G401.6 (cell line): ENCODE measurements at regions not wholly inside any gene's neighbourhood (a gene's known extent, or its start where the extent isn't known, plus 50 kb on each side); places are given as distances from the start of the nearest gene placed in this dataset.
"Not testable (repeated sequence)": the region's sequence is repeated elsewhere in the genome, so short reads cannot be mapped to it uniquely, and the experiment has no call there.

ENCODE experiments used
- FAIRE-seq: peaks from 2 replicates; lab custom pipeline; 2012; peaks lifted over from hg19 to GRCh38; lab: Jason Lieb, UNC

DNA sequence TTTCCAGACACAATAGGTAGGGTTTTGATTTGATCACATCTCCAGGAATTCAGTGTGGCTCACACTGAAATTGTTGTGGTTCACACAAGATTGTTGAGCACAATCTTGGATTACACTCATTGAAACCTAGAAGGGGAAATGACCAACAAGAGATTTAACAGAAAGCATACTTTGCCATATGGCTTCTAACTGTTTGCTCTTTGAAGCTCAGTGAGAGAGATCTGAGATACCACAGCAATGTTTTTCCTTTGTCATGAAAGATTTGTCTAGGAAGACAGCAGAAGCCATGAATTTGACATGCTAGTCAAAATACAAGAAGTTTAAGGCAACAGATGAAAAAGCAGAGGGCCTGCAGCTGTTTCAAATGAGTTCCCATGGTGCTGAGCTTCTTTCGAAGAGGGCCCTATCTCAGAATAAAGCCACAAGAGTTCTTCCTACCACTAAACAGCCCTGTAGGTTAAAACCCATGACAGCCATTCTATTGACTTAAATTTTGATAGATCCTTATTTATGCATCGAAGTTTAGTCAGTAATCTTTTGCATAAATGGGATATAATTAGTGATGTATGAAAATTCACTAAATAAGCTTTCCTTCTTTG lies 650.4 kb downstream of the LTN1 start:
- FAIRE-seq = no peak

DNA sequence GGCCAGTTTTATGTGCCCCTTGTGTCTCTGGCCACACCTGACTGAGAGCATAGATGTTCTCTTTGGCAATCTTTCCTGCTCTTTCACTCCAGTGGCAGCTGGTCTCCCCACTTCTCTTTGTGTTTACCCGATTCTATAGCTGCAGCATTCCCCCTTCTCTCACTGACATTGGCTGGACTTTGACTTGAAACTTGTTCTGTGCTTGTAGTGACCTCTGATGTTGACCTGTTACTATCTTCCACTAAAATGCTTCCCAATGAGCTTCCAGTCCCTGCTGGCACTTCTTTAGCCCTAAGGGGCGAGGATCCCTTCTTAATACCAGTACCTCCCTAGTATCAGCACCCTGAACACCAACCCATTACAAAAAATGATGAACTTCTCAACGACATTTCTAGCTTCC lies 653.3 kb downstream of the LTN1 start:
- no peak for FAIRE-seq

DNA sequence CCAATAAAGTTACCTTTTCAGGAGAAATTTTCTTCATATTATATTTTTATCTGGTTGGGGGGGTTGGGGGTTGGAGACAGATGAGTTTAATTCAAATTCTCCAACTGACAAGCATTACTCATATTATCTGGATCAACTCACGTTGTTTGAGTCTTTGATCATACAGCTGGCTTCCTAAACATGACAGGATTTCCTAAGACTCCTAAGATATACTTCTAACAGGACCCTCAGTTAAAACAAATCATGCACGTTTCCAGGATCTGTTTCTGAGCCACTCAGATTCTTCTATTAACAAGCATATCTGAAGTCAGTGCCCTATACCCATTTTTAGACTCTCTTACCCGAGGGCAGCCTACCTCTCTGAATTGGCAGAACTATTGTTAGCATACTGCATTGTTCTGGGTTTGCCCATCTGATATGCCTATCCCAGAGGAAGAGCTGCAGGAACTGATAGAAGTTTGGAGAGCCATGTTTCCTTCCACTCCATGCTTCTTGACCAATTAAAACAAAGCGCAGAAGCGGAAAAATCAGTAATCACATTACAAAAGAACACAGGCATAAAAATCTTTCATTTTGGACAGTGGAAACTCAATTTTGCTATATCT lies 653.9 kb downstream of the LTN1 start:
- FAIRE-seq = no peak

DNA sequence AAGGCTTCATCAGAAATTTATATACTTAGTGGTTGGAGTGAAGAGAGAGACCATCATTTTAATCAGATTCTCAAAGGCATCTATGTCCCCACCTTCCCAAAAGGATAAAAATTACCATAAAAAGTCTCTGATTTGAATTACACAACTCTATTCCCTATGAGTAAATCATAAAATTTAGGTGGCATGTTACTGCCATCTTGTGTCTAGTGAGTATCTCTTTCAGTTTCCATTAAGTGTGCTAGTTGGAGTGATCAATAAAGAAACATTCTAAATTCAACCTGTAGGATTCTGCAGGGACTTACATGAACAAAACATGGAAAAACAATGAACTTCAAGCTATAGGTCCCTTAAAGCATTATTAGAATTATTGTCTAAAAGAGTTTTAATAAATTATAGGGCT lies 655.4 kb downstream of the LTN1 start:
- peak; percentile 51 for FAIRE-seq

DNA sequence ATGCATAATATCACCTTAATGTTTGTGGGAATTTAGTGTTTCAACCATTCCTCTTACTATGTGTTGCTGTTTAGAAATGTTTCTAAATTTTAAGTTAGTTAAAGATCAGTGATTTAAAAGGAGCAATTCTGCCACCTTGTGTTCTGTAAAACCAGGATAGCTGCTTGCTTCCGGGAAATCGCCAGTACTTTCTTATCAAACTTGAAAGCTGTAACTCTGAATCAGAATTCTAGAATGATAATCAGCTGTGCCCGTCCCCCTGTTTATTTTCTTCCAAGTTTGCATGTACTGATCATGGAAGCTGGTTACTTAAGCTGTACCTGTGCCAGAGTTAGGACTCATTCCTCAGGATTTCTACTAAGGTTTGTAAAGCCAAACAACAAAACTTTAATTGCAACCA lies 656.4 kb downstream of the LTN1 start:
- FAIRE-seq = peak; percentile 88

DNA sequence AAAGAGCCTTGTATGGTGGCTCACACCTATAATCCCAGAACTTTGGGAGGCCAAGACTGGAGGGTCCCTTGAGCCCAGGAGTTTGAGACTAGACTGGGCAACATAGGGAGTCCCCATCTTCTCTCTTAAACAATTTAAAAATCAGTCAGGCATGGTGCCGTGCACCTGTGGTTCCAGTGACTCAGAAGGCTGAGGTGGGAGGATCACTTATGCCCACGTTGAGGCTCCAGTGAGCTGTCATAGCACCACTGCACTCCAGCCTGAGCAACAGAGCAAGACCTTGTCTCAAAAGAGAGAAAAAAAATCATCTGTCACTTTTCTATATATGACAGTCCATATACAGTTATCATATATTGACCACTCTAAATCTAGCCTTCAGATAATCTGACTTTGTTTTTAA lies 658.3 kb downstream of the LTN1 start:
- FAIRE-seq = no peak

DNA sequence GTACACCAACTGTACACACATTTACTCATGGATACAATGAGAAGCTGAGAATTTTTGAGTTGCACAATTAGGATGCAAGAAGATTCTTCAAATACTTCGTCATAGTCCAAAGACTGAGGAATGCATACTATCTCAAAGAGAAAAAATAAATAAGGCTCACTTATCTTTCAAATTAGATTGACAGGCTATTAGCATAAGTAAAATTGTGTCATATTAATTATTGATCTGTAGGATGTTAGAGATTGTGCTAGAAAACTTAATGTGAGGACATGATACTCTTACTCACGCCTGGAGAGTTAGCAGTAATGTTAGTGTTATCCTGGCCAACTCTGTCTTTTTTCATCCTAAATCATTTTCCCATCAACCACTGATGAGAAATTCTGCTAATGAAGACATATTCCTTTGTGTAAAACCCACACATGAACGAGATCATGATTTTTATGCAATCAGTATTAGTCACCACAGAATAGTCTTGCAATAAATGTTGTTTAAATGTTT lies 659.0 kb downstream of the LTN1 start:
- no peak for FAIRE-seq

DNA sequence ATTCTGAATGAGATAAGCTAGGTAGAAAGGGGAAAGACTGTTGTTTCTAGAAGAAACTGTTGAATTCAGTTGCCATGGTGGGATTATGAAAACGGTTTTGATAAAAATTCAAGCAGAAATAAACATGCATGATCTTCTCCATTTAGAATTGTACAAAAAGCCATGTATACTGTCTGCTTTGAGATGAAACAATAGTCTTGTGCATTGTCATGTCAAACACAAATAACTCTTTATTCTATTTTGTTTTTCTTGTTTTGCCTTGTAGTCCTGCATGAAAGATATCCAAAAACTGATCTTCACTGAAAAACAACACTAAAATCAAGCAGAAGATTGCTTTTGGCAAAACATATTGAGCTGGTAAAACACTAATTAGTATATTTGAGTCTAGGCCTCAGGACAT lies 659.9 kb downstream of the LTN1 start:
- no peak for FAIRE-seq

DNA sequence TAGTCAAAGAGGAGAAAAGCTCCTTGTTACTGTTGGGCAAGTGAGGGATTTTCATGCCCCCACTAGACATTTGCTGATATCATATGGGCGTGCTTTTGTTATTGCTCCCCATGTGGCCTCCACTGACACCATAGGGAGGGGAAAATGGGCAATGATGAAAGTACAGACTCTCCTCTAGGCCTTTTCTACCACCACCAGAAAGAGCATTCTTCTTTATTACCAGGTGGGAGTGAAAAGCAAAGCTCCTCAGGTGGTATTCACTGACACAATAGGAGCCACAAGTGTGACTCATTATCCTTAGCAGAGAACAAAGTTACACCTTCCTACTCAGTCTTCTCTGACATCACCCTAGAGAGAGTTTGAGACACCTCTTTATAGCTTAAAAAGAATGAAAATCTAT lies 667.1 kb downstream of the LTN1 start:
- no peak for FAIRE-seq

DNA sequence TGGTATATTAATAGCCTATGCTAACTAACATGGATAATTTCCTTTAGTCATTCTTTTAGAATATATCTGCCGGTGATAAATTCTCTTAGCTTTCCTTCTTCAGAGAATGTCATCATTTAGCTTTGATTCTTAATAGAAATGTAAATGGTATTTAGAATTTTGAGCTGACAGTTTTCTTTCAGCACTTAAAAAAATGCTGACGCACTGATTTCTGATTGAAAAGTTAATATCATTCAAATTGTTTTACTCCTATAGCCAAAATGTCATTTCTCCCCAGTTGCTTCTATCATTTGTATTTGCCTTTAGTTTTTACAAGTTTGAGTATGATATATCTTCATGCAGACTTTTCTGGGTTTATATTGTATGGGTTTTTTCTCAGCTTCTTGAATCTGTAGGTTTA lies 668.0 kb downstream of the LTN1 start:
- FAIRE-seq = no peak

DNA sequence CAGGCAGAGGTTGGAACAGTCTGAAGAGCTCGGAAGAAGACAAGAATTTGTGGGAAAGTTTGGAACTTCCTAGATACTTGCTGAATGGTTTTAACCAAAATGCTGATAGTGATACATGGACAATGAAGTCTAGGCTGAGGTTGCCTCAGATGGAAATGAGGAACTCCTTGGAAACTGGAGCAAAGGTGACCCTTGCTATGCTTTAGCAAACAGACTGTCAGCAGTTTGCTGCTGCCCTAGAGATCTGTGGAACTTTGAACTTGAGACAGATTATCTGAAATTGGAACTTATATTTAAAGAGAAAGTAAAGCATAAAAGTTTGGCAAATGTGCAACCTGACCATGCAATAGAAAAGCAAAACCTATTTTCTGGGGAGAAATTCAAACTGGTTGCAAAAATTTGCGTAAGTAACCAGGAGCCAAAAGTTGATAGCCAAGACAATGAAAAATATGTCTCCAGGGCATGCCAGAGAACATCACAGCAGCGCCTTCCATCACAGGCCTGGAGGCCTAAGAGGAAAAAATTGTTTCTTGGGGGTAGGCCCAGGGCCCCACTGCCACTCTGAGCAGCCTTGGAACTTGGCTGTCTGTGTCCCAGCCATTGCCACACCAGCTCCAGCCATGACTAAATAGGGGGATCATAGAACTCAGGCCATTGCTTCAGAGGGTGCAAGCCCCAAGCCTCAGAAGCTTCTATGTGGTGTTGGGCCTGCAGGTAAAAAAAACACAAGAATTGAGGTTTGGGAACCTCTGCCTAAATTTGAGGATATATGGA lies 675.3 kb downstream of the LTN1 start:
- FAIRE-seq = no peak

DNA sequence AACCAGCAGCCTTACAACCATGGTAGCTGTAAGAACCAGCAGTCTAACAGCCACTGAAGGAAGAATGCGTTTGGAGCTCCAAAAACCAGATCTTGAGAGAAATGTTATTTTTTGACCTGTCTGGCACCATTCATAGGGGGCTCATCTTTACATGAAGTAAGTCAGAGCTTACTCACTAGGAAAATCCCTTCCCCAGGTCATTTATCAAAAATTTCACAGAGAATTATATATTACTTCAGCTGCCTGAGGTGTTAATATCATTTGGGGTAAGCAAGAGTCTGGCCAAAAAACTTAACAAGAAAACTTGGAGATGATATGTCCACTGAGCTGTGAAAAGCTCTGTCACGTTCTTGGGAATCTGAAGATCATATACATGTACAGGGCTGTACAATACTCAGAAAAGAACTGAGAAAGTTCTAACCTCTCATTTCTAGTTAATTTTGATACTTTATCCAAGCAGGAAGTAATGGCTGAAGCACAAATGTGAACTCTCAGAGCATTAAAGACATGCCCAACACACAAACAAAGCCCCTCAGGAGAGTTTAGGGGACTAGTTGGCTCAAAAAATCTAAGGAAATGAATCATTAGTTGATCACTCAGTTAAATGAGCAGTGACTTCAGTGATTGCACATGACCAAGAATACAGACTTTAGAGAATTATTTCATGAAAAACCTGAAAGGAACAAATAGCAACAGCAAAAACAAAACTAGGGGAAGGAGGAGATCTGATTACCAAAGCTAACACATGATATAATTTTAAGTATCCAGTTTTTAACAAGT lies 681.1 kb downstream of the LTN1 start:
- no peak for FAIRE-seq

DNA sequence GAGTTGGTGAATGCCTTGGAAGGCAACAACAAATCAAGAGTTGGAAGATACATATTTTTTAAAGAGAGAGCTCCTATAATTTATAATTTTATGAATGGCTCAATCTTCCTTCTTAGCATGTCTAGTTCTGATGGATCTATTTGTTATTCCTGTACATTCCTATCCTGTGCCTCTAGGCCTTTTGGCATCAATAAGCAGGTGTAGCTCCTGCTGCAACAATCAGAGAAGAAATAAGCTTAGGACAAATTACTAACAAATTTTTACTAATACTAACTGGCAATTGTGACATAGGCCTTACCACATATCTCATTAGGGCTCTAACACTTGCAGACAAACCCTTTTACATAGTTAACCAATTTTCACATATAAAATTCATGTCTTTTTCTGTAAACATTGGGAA lies 682.0 kb downstream of the LTN1 start:
- no peak for FAIRE-seq

DNA sequence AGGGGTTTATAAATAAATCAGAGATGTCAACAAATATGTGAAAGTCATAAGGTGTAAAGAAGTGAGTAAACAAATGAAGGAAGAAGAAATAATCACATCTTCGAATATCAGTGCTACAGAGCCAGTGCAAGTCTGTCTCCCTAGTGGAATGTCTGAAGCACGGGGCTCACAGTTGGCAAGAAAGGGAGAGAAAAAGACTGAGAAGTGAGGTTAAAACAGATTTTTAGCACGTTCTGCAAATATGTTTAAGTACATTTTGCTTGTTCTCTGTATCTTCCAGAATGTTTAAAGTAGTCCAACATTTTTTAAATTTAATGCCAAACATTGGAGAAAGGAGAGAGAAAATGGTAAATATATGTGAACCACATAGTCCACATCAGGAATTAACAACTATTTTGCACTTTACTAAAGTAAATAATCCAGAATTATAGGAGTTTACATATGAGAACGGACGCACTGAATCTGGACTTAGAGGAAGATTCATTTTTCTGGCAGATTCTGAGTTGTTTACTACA lies 682.4 kb downstream of the LTN1 start:
- peak; percentile 11 for FAIRE-seq

DNA sequence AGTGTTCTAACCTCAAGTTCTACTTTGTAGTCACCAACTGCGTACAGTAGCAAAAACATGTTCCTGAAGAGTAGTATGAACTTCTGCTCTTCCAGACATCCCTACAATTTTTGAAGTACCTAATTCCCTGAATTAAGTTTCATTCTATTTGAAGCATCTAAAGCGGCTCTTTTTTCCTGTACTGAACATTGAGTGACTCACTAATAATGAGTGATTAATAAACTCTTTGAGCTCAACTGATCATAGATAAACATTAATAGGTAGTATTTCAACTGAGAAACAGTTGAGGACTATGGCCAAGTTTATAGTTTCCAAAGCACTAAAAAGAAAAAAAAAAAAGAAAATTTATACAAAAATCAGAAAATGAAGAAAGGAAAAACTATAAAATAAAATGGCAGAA lies 683.1 kb downstream of the LTN1 start:
- FAIRE-seq = no peak

DNA sequence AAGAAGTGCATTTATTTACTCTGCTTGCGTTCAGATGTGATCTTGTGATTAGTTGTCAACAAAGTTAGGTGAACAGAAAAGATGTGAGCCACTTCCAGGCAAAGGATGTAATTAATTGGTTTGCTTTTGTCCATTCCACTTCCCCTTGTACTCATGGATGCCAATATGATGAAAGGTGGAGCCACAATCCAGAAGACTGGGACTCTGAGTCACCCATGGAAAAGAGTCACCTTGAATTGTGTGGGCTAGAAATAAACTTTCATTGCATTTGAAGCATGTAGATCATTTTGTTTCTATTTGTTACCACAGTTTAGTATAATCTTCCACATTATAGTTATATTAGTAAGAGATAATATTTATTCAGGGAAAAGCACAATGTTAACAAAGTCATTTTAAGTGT lies 684.2 kb downstream of the LTN1 start:
- no peak for FAIRE-seq

DNA sequence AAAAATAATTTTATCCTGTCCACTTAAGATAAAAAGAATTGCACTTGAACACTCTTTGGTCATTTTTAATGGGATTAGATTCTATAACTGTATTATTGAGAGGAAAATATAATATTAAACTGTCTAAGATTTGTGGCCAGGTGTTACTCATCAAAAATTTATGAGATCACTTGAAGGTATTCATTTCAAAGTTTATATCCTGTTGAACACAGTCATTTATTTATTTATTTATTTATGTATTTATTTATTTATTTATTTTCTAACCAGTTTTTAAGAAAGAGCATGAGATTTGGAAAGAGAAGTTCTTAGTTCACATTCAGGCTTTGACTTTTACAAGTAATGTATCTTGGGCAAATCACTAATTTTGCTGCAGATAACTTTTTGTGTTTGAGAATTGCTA lies 692.7 kb downstream of the LTN1 start:
- FAIRE-seq = peak; percentile 45

DNA sequence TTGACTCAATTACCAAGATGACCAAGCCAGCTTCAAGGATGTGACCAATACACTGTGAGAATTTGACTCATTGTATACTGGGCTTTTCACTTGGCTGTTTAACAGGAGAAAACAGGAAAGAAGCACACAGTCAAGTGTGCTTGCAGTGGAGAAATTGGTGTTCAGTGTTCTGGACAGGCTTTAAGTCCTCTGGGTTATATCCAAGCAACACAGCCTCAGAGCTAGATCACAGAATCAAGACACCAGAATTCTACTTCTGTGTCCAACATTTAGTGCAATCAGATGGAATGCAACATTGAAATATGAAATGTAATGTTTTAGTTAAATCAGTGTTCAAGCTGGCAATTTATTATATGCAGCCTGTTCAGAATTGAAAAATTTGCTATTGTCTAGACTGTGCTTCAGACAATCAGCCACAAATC lies 694.4 kb downstream of the LTN1 start:
- FAIRE-seq = no peak

DNA sequence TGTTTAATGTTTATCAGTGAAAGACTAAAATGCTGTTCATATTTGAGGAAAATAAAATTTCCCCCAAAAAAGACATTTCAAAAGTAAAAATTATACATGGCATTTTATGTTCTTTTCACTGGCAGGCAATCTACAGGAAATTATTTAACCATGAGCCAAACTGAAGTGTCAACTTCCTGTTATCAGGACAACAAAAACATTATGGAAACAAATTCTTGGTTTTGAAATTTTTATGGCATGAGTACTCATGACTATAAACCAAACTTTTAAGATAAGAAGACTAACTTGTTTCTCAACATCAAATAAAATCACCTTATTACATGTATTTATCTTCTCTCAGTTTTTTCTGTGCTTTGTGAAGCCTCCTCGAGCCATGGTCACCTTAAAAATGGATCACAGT lies 698.6 kb downstream of the LTN1 start:
- FAIRE-seq = no peak

DNA sequence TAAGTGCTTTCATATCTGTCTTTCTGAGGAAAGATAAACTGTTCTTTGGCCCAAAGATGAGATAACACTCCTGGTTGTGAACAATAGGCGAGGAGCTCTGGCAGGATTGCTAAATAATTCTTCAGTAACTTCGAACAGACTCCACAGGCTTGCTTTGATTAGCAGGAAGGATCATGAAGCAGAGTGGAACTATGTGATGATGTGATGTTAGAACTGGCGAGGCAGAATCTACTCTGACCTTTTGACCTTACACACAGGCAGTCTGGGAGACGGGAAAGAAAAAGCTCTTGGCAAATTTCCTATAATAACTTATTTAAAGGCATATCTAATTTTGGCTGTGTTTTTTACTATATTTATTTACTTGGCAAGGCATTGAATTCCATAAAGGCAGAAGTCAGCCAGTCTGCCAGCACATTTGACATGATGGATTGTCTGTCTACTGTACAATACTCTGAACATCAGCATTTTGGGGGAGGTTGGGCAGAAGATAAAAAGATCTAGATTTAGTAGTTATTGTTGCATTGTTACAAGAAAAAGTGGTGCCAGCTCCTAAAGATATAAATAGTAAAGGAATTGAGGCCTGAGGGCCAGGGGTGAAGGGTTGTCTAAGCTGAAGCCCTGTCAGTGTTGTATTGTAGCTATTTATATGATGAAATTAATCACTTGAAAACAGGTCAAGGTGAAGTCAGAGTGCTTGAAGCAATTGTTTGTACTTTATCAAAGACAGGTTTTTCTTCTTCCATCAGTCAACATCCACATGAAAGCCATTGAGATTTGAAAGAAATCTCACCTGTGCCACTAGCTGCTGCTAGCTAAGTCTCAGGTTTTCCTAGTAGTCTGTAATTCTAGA lies 708.8 kb downstream of the LTN1 start:
- FAIRE-seq = no peak

DNA sequence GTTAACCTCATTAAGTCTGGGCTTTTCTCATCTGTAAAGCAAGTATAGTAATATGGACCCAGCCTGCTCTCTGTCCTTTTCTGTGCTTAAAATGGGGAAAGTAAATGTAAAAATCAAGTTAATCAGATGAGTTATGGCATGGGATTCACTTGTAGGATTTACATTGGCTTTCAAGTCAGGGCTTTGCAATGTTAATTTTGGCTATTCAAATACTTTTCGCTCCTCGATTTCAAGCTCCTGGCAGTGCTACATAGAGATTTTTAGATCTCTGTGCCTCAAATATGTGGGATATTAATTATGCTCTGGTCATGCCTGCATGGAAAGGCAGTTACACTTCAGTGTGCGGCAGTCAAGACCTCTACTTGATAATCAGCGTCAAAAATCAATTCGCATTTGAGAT lies 709.8 kb downstream of the LTN1 start:
- FAIRE-seq = no peak

DNA sequence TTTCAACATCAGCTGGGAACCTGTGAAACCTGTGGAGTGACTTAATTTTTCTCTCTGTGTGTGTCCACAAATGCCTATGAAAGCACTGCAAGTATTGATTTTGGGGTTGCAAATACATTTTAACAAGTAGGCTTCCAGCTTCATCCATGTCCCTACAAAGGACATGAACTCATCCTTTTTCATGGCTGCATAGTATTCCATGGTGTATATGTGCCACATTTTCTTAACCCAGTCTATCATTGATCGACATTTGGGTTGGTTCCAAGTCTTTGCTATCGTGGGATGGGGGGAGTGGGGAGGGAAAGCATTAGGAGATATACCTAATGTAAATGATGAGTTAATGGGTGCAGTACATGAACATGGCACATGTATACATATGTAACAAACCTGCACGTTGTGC lies 711.3 kb downstream of the LTN1 start:
- FAIRE-seq = not testable (repeated sequence)
